ENCODE measurements at regions not wholly inside any gene's neighbourhood (a gene's known extent, or its start where the extent isn't known, plus 50 kb on each side); places are given as distances from the start of the nearest gene placed in this dataset.

- no peak overlapping the region for H3K27ac ChIP-seq (ENCODE audit: low read depth, low read length)
- H3K27me3 ChIP-seq (ENCODE audit: control insufficient read depth, insufficient read depth, low read length), result no peaks in the 10 kb centered on the region
- no peaks in the 10 kb centered on the region for H3K9me3 ChIP-seq (ENCODE audit: control insufficient read depth, insufficient read depth, low read depth, low read length)
- H3K4me3 ChIP-seq (ENCODE audit: low read depth, low read length), result no peak overlapping the region
- H3K4me1 ChIP-seq (ENCODE audit: control insufficient read depth, insufficient read depth, low read length), result no peaks in the 10 kb centered on the region; the same call in 1 of the 2 replicates
- no peak overlapping the region for H3K9ac ChIP-seq (ENCODE audit: low read length)
- no peaks in the 10 kb centered on the region for H3K36me3 ChIP-seq (ENCODE audit: control insufficient read depth, insufficient read depth, low read length)
Measured at GRCh38 chr9:78533500-78533899, 236.6 kb downstream of the PSAT1 start.

GRCh38 chr9:78539188-78539587 is 242.3 kb downstream of the PSAT1 start:
- no peaks in the 10 kb centered on the region for H3K36me3 ChIP-seq (ENCODE audit: control insufficient read depth, insufficient read depth, low read length)
- no peaks in the 10 kb centered on the region for H3K27me3 ChIP-seq (ENCODE audit: control insufficient read depth, insufficient read depth, low read length)
- no peaks in the 10 kb centered on the region for H3K9me3 ChIP-seq (ENCODE audit: control insufficient read depth, insufficient read depth, low read depth, low read length)
- H3K27ac ChIP-seq (ENCODE audit: low read depth, low read length), result no peak overlapping the region
- no peak overlapping the region for H3K4me3 ChIP-seq (ENCODE audit: low read depth, low read length)
- H3K4me1 ChIP-seq (ENCODE audit: control insufficient read depth, insufficient read depth, low read length), result peaks cover 30% of the 10 kb centered on the region
- no peak overlapping the region for H3K9ac ChIP-seq (ENCODE audit: low read length)

GRCh38 chr9:78539904-78540303 is 243.0 kb downstream of the PSAT1 start:
- Histone ChIP-seq H3K4me3 (ENCODE audit: low read depth, low read length) (no peak overlapping the region), H3K27ac (ENCODE audit: low read depth, low read length) (no peak overlapping the region)

GRCh38 chr9:78541868-78542443 is 245.0 kb downstream of the PSAT1 start:
- Histone ChIP-seq H3K36me3 (ENCODE audit: control insufficient read depth, insufficient read depth, low read length) (no peaks in the 10 kb centered on the region), H3K9ac (ENCODE audit: low read length) (no peak overlapping the region), H3K27ac (ENCODE audit: low read depth, low read length) (no peak overlapping the region), H3K27me3 (ENCODE audit: control insufficient read depth, insufficient read depth, low read length) (no peaks in the 10 kb centered on the region), H3K9me3 (ENCODE audit: control insufficient read depth, insufficient read depth, low read depth, low read length) (no peaks in the 10 kb centered on the region), H3K4me3 (ENCODE audit: low read depth, low read length) (no peak overlapping the region), H3K4me1 (ENCODE audit: control insufficient read depth, insufficient read depth, low read length) (peaks cover 31% of the 10 kb centered on the region)

More at GRCh38 chr9:78539904-78540303, 243.0 kb downstream of the PSAT1 start:
- Histone ChIP-seq H3K36me3 (ENCODE audit: control insufficient read depth, insufficient read depth, low read length) (no peaks in the 10 kb centered on the region), H3K9me3 (ENCODE audit: control insufficient read depth, insufficient read depth, low read depth, low read length) (no peaks in the 10 kb centered on the region), H3K27me3 (ENCODE audit: control insufficient read depth, insufficient read depth, low read length) (no peaks in the 10 kb centered on the region), H3K9ac (ENCODE audit: low read length) (no peak overlapping the region), H3K4me1 (ENCODE audit: control insufficient read depth, insufficient read depth, low read length) (peaks cover 31% of the 10 kb centered on the region)

- Histone ChIP-seq H3K4me3 (ENCODE audit: low read depth, low read length) (0 out of 2 replicates have a peak overlapping the region, but pooled peaks have one; percentile 2), H3K36me3 (ENCODE audit: control insufficient read depth, insufficient read depth, low read length) (no peaks in the 10 kb centered on the region), H3K4me1 (ENCODE audit: control insufficient read depth, insufficient read depth, low read length) (peaks cover 31% of the 10 kb centered on the region), H3K27ac (ENCODE audit: low read depth, low read length) (no peak overlapping the region), H3K27me3 (ENCODE audit: control insufficient read depth, insufficient read depth, low read length) (no peaks in the 10 kb centered on the region), H3K9ac (ENCODE audit: low read length) (no peak overlapping the region), H3K9me3 (ENCODE audit: control insufficient read depth, insufficient read depth, low read depth, low read length) (no peaks in the 10 kb centered on the region)
Measured at GRCh38 chr9:78542491-78543181, 245.7 kb downstream of the PSAT1 start.

- Histone ChIP-seq H3K27me3 (ENCODE audit: control insufficient read depth, insufficient read depth, low read length) (no peaks in the 10 kb centered on the region), H3K27ac (ENCODE audit: low read depth, low read length) (no peak overlapping the region; the same call in 1 of the 2 replicates), H3K4me1 (ENCODE audit: control insufficient read depth, insufficient read depth, low read length) (peaks cover 31% of the 10 kb centered on the region), H3K9me3 (ENCODE audit: control insufficient read depth, insufficient read depth, low read depth, low read length) (no peaks in the 10 kb centered on the region), H3K9ac (ENCODE audit: low read length) (no peak overlapping the region), H3K4me3 (ENCODE audit: low read depth, low read length) (0 out of 2 replicates have a peak overlapping the region, but pooled peaks have one; percentile 2), H3K36me3 (ENCODE audit: control insufficient read depth, insufficient read depth, low read length) (no peaks in the 10 kb centered on the region)
Measured at GRCh38 chr9:78543353-78543752, 246.4 kb downstream of the PSAT1 start.

GRCh38 chr9:78544230-78544629 is 247.3 kb downstream of the PSAT1 start:
- H3K36me3 ChIP-seq (ENCODE audit: control insufficient read depth, insufficient read depth, low read length), result no peaks in the 10 kb centered on the region
- no peak overlapping the region for H3K27ac ChIP-seq (ENCODE audit: low read depth, low read length)
- H3K9me3 ChIP-seq (ENCODE audit: control insufficient read depth, insufficient read depth, low read depth, low read length), result no peaks in the 10 kb centered on the region
- H3K9ac ChIP-seq (ENCODE audit: low read length), result no peak overlapping the region
- H3K4me1 ChIP-seq (ENCODE audit: control insufficient read depth, insufficient read depth, low read length), result peaks cover 31% of the 10 kb centered on the region
- H3K27me3 ChIP-seq (ENCODE audit: control insufficient read depth, insufficient read depth, low read length), result no peaks in the 10 kb centered on the region
- H3K4me3 ChIP-seq (ENCODE audit: low read depth, low read length), result no peak overlapping the region

- Histone ChIP-seq H3K9ac (ENCODE audit: low read length) (no peak overlapping the region), H3K4me3 (ENCODE audit: low read depth, low read length) (no peak overlapping the region), H3K27me3 (ENCODE audit: control insufficient read depth, insufficient read depth, low read length) (no peaks in the 10 kb centered on the region), H3K9me3 (ENCODE audit: control insufficient read depth, insufficient read depth, low read depth, low read length) (no peaks in the 10 kb centered on the region), H3K36me3 (ENCODE audit: control insufficient read depth, insufficient read depth, low read length) (no peaks in the 10 kb centered on the region), H3K4me1 (ENCODE audit: control insufficient read depth, insufficient read depth, low read length) (peaks cover 14% of the 10 kb centered on the region), H3K27ac (ENCODE audit: low read depth, low read length) (no peak overlapping the region)
Measured at GRCh38 chr9:78547831-78548230, 250.9 kb downstream of the PSAT1 start.

- H3K4me3 ChIP-seq (ENCODE audit: low read depth, low read length), result no peak overlapping the region
- H3K9ac ChIP-seq (ENCODE audit: low read length), result no peak overlapping the region
- no peaks in the 10 kb centered on the region for H3K36me3 ChIP-seq (ENCODE audit: control insufficient read depth, insufficient read depth, low read length)
- no peaks in the 10 kb centered on the region for H3K9me3 ChIP-seq (ENCODE audit: control insufficient read depth, insufficient read depth, low read depth, low read length)
- no peaks in the 10 kb centered on the region for H3K27me3 ChIP-seq (ENCODE audit: control insufficient read depth, insufficient read depth, low read length)
- no peak overlapping the region for H3K27ac ChIP-seq (ENCODE audit: low read depth, low read length)
- peaks cover 6% of the 10 kb centered on the region for H3K4me1 ChIP-seq (ENCODE audit: control insufficient read depth, insufficient read depth, low read length)
Measured at GRCh38 chr9:78548670-78549069, 251.7 kb downstream of the PSAT1 start.

- H3K36me3 ChIP-seq (ENCODE audit: control insufficient read depth, insufficient read depth, low read length), result no peaks in the 10 kb centered on the region
- no peaks in the 10 kb centered on the region for H3K27me3 ChIP-seq (ENCODE audit: control insufficient read depth, insufficient read depth, low read length)
- no peaks in the 10 kb centered on the region for H3K9me3 ChIP-seq (ENCODE audit: control insufficient read depth, insufficient read depth, low read depth, low read length)
- H3K4me1 ChIP-seq (ENCODE audit: control insufficient read depth, insufficient read depth, low read length), result no peaks in the 10 kb centered on the region
- H3K9ac ChIP-seq (ENCODE audit: low read length), result no peak overlapping the region
- H3K27ac ChIP-seq (ENCODE audit: low read depth, low read length), result no peak overlapping the region
- H3K4me3 ChIP-seq (ENCODE audit: low read depth, low read length), result no peak overlapping the region
Measured at GRCh38 chr9:78549711-78550110, 252.8 kb downstream of the PSAT1 start.

- H3K4me3 ChIP-seq (ENCODE audit: low read depth, low read length), result no peak overlapping the region
- H3K9ac ChIP-seq (ENCODE audit: low read length), result no peak overlapping the region
- H3K36me3 ChIP-seq (ENCODE audit: control insufficient read depth, insufficient read depth, low read length), result no peaks in the 10 kb centered on the region
- no peak overlapping the region for H3K27ac ChIP-seq (ENCODE audit: low read depth, low read length)
- no peaks in the 10 kb centered on the region for H3K27me3 ChIP-seq (ENCODE audit: control insufficient read depth, insufficient read depth, low read length)
- no peaks in the 10 kb centered on the region for H3K4me1 ChIP-seq (ENCODE audit: control insufficient read depth, insufficient read depth, low read length)
- H3K9me3 ChIP-seq (ENCODE audit: control insufficient read depth, insufficient read depth, low read depth, low read length), result no peaks in the 10 kb centered on the region
Measured at GRCh38 chr9:78552802-78553201, 255.9 kb downstream of the PSAT1 start.
